OCI-M1 (cell line): ENCODE measurements at regions not wholly inside any gene's neighbourhood (a gene's known extent, or its start where the extent isn't known, plus 50 kb on each side); places are given as distances from the start of the nearest gene placed in this dataset.

Experiments used
- DNase-seq: peaks from one replicate; lab custom pipeline; 2025; lab: John Stamatoyannopoulos, UW

DNA sequence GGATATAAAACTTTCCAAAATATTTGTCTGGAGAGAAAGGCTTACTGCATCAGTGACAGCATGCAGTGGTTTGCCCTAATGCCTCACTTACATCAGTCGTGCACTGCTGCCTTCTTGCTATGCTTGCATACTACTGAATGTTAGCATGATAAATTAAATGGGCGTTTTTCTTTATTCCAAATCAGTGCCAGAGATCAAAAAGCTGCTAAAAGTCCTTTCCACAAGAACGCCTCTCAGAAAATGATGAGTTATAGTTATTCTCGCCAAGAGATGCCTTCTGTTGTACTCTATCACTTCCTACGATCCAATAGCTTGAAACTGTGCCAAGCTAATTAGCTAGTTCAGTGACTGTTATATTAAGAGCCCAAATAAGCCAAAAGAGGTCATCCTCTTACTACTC, 345.8 kb upstream of the ROBO2 start:
- no peak for DNase-seq

DNA sequence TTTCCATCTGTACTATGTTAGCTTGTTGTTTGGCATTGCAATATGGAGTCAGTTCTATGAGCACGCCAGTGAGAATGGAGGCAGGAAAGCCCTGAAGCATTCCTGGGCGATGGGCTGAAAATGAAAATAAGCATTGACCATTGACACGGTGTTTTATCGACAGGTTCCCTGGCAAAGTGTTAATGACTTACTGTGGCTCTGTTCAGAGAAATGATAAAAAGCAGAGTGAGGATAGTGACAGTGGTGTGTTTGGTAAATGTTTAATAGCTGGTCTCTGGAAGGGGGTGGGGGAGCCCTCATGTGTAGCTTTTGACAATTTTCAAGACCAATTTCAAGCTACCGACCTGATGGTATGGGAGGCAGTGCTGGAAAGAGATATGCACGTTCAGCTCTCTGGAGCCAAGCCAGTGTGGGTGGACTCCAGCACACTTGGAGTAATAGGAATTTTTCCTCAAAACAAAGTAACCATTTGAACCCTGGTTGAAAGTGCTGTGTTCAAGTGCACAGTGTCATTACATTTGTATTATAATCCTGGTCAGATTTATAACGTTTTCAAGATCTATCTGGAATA, 341.7 kb upstream of the ROBO2 start:
- DNase-seq = no peak

DNA sequence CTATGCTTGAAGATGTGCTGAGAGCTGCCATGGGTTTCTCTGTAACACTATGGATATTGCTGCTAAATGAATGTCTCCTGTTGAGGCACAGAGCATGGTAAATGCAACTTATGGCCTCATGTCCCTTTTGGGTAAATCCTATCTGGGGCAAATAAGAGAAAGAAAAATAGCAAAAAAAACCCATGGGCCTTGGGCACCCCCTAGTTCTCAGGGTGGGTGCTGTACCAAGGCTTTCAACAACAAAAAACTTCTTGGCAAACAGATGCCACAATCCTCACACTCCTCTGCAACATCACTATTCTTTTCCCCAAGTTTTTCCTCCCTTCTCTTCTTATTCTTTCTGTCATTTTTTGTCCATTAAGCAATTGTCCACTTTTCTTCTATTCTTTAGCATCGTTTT, 340.1 kb upstream of the ROBO2 start:
- DNase-seq = no peak

DNA sequence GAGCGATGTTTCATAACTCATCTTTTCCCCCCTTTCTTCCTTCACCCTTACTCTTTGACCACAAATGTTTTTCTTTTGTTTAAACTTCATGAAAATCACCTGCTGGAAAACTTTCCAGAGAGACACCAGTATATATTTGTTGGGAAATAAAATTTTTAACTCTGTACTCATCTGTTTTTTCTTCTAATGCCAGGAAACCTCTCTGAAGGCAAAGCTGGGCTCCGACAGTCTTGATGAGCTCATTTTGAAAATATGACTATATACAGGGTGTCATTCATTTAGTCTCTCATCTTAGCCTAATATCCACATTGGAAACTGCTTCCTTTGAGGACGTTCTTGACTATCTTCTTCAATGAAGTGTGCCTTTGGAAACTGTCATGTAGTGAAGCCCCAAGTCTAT, 339.6 kb upstream of the ROBO2 start:
- DNase-seq = no peak

DNA sequence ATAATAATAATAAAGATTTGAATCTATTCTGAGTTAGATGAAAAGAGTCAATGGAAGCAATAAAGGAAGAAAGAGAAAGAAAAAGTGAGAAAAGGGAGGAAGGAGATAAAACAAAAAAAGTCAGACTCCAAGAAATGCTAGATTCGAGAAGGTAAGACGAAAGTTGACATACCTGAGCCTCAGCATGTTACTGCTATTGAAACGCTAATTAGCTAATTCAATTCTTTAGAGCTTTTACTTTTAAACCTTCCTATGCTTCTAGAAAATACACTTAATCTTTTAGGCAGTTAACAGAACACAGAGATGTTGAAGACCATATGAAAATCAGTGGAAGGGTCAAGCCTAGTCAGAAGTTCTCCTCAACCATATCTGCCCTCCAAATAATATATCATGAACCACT, 337.2 kb upstream of the ROBO2 start:
- no peak for DNase-seq

DNA sequence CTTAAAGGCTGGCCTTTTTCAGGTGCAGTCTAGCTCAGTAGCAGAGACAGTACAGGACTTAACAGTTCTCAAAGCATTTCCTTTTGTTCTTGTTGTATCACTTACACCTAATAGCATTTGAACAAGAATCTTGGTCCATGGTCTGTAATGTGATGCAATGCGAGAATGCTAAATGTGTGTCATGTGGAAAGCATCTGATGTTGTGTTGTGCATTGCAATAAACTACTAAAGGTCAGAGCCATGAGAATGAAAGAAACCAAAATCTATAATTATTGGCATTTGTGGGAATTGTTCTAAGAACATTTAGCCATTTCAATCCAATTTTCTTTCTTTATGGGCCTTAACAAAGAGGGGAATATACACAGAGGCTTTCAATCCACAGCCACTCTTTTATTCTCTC, 324.5 kb upstream of the ROBO2 start:
- DNase-seq = no peak

DNA sequence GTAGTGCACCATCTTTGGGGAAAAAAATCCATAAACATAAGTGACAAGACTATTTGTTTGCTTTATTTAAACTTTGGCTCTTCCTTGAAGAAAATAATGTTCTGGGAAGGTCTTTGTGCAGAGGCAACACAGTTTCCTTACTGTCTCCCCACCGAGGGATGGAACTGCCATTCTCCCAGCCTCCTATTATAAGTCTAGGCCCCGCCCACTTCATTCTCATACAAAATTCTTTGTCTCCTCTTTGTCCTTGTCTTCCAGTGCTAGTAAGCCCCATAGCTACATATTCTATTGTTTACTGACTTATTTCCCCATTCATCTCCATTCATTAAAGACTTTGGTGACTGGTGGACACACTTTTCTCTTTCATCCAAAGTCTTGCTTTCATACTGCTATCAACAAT, 316.5 kb upstream of the ROBO2 start:
- DNase-seq = no peak

DNA sequence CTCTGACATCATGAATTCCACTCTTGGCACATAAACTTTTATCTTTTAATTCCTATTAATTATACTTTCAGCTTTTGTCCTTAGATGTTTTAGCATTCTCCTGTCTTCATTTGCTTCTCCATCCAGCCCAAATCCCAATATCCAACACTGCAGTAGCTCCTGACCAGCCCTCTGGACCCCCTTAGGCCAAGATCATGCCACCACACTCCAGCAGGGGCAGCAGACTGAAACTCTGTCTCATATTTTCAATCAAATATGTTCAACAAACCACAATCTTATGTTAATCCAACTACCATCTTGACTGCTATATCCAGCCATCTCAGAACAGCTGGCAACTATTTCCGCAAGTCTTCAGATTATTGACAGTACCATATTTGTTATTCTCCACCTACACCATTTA, 315.8 kb upstream of the ROBO2 start:
- no peak for DNase-seq

DNA sequence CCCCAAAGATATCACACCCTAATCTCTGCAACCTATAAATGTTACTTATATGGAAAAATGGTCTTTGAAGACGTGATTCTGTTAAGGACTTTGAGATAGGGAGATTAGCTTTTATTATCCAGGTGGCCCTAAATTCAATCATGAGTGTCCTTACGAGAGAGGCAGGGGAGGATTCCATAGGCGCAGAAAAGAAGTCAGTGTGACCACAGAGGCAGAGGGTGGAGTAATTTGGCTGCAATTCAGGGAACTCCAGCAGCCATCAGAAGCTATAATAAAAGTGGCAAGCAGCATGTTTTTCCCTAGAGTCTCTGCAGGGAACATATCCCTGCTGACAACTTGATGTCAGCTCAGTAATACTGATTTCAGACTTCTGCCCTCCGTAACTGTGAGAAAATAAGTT, 315.2 kb upstream of the ROBO2 start:
- no peak for DNase-seq

DNA sequence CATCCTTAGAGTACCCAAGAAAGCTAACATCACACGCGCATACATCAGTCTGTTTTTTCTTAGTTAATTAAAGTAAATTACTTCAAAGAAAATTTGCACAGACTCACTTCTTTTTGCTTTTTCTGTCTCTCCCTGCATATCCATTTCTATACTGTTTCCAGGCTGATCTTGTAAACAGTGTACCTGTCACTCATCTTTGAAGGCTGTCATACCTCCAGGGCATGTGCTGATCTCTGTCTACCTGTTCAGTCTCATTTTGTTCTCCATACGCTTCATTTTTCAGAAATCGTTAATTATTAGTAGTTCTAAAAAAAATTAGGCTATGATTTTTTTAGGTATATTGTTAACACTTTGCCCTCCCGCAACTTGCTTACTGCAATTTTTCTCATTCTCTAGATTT, 313.9 kb upstream of the ROBO2 start:
- DNase-seq = no peak

DNA sequence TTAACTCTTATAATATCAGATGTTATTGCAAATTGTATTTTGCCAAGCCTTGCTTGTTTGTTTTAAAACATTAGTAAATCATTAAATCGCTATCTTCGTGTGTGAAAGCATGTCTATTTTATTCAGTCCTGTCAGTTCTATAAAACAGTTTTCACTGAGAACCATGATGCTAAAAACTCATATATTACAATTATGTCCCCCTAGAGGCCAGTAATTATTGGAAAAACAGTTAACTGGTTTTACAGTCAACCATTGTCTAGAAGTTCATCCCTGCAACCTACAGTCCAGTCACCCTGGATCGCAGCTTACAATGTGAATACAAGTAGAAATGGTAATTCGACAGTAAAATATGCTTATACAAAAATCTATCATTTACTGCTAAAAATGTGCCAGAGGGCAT, 311.5 kb upstream of the ROBO2 start:
- DNase-seq = peak; percentile 1

DNA sequence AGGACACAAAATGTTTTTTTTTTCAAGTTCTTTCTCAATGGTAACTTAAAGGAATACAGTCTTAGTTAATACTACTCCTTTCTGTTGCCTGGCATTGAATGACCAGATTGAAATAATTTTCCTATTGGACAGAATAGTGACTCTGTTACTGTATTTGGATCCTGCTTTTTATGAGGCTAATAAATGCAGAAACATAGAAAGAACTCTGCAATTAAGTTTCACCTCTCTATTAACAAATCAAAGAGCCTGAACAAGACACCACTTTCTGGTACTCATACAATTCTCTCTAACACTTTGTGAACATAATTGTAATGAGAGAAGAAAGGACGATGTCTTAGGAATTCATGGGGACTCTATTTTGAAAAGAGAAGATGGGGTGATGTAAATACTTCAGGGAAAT, 308.4 kb upstream of the ROBO2 start:
- DNase-seq = no peak

DNA sequence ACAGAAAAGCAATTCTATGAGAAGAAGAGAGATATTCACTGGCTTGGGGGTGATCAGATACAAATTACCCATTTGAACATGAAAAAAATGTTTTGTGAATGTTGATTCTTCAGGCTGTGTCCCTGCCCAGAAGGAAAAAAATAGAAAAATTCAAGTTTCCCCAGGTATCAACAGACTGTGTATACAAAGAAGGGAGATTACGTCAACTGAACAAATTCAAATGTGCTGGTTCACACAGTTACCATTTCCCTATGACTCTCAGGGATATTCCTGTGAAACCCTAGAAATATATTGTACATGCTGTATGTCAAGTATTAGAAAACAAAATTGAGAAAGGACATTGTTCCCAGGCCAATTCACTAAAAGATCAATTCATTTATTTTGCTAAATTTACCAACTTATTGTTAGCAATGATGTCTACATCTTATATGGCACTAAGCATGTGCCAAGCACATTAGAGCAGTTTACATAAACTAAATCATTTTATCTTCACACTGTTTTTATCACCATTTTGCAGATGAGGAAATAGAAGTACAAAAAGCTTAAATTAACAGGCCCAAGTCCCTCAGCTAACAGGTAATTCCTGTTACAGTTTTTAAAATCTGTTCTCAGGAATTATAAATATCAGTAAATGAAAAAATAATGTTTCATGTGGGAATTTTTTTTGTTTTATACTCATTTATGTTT, 306.7 kb upstream of the ROBO2 start:
- DNase-seq = no peak

DNA sequence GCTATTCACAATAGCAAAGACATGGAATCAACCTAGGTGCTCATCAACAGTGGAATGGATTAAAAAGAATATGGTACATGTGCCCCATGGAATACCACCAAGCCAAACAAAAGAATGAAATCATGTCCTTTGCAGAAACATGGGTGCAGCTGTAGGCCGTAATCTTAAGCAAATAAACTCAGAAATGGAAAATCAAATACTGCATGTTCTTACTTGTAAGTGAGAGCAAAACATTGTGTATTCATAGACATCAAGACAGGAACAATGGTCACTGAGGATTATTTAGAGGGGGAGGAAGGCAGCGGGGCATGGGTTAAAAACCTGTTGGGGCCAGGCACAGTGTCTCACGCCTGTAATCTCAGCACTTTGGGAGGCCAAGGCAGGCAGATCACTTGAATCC, 304.7 kb upstream of the ROBO2 start:
- no peak for DNase-seq

DNA sequence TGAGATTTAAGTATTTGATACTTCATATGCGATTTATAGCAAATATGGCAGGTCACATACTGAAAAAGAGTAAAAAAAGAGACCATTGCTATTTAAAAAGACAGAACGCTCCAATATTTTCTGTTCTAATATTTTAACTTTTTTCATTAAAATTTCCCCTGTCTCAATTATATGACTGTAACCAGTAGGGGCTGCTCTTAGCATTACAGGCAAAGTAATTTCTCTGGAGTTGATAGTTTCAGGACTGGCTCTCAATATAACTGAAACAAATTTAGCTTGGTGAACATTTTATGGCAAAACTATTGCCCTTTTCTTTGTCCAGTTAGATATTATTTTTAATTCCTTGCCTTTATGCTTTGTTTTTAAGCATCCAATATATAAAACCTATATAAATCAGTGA, 286.3 kb upstream of the ROBO2 start:
- DNase-seq = peak; percentile 39

DNA sequence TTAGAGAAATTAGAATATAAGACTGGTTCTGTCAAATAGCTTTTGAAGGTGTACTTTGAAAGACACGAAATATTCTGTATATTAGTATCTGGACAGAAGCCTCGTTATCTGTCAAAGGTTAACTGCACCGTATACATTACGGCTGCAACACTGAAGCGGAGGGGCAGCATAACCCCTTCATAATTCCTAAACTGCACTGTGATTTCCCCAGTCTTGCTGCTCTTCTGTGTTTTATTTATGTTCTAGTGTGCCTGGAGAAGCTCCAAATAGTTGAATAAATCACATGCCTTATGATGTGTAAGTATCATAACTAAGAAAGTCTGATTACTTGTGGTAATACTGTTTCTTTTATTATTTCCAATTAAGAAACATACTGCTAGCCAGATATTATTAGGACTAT, 285.7 kb upstream of the ROBO2 start:
- no peak for DNase-seq

DNA sequence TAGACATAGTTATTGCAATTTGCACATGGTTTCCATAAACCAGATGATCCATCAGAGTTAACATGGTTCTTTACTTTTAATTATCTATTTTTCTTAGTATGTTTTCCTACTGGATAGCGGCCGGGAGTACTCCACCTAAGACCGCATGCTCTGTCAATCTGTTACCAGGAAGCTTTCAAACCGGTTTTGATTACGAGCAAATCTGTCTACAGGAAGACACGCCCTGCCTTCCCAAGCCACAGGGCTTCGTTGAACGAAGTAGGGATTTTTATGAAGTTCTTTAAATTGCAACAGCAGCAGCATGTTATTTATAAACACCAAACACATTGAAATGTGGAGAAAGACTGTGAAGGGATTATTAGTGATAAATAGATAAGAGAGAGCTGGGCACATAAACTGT, 283.3 kb upstream of the ROBO2 start:
- no peak for DNase-seq

DNA sequence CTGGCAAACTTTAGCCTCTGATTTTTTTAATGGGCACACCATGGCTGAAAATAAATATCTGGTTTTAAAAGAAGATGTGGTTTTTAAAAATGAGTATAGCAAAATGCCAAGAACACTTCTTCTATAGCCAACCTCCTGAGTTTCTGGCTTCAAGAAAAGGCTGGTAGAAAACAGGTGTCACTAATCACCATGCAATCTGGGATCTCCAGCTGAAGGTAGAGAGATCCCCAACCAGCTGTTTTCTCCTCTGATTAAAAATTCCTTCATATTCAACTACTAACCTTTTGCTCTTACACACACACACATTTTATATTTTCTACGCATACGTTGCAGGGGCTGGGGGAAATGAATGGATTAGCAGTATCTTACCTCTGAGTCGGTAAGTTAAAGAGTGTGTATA, 279.6 kb upstream of the ROBO2 start:
- DNase-seq = no peak

DNA sequence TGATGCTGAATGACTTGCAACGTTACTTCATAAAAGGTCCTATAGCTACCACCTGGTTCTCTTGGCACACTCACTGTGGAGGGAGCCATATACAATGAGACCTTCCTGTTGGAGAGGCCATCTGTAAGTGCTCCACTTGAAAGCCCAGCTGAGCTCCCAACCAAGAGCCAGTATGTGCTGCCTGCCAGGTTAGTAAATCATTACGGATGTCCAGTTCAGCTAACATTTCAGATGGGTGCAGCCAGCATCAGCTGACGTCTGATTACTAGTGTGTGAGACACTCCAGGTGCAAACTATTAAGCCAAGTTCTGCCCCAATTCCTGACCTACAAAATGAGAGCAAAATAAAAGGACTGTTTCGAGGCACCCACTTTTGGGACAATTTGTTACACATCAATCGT, 274.4 kb upstream of the ROBO2 start:
- DNase-seq = no peak

DNA sequence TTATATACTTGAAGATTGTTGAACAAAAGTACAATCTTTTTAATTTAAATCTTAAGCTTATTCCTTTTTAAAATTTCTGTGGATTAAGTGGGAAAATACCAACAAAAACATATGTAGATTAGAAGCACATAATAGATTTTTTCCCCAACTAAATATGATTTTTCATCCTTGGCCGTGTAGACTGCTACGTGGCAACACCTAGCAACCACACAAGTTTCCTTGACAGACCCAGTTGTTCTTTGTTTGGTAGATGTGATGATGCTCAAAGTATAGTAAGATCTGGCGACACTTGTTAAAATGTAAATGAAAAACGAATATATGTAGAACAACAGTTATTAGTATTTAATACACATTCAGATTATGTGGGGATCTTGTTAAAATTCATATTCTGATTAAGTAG, 271.0 kb upstream of the ROBO2 start:
- DNase-seq = no peak

DNA sequence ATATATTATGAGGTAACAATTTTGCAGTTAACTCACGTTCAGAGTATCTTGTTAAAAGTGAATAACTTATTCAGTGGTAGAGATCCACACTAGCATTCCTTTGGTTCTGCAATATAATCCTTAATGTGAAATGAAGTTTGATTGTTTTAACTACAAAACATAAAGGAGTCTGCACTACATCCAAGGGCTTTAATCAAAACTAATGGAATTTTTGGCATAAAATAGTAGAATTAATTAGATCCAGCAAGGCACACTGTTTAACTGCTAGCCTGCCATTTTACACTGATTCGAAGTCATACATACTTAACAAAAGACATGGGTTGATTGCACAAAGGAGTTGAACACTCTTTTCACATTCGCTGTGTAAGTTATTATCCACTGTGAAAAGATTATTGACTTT, 263.0 kb upstream of the ROBO2 start:
- no peak for DNase-seq

DNA sequence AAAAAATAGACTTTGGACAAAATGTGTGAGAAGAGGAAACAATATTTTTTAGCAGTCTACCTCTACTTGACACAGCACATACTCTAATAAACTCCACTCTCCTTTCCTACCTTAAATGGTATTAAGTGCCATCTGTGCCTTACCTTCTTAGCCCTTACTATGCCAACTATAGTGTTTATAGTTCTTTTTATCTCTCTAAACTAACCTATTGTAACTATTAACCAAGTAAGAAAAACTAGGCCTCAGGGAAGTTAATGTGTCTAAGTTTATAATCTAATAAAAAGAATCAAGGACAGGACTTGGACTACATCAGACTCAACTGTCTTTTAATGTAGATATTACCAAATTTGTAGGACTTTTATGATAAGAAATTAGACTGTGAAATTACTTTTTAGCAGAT, 251.7 kb upstream of the ROBO2 start:
- DNase-seq = no peak

DNA sequence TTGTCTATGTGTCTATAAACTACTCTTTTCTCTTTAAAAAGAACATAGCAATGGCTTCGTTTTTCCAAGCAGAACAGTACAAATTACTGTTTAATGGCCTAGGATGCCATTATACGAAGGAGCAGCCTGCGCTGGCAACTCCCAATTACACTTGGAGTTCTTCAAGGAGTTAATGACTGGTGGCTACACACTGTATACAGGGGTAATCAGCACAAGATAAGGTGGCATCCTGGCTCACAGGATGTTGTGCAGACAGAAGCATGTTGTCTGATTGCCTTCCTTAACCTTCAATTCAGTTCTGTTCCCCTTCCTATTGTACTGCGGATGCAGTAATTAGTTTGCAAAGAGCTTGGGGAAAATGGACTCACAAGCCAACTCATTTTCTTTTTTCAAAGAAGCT, 250.7 kb upstream of the ROBO2 start:
- DNase-seq = no peak

DNA sequence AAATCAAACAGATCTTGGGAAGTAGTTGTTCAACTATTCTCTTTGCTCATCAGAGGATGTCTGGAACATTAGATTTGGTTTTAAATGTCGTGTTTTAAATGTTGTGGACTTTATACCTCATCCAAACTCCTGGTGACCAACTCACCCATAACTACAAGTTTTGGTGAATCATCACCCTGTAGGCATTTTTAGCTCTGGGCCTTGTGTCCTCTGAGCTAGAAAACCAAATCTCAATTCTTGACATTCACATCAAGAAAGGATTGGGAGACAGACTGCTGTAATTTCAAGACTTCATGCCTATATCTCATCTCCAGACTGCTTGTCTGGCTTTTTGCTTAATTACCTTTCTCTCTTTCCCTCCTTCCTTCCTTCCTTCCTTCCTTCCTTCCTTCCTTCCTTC, 228.5 kb upstream of the ROBO2 start:
- no peak for DNase-seq
